Kidney (tissue), 13 donors: ENCODE measurements at regions not wholly inside any gene's neighbourhood (a gene's known extent, or its start where the extent isn't known, plus 50 kb on each side); places are given as distances from the start of the nearest gene placed in this dataset.
"Not testable (repeated sequence)": the region's sequence is repeated elsewhere in the genome, so short reads cannot be mapped to it uniquely, and the experiment has no call there.

Source experiments
- DNase-seq, 5 donors: peaks; one replicate each; pipeline ENCODE4 v3.0.0-alpha.2; 2013 to 2020
- FAIRE-seq: peaks from 2 replicates; lab custom pipeline; 2012; peaks lifted over from hg19 to GRCh38; lab: Jason Lieb, UNC
- H3K27ac ChIP-seq, 2 donors: one replicate each; pipeline ENCODE4 v1.7.0; 2013; ENCODE audit warnings: low read depth in 2 of 2, low read length in 2 of 2, inconsistent platforms in 1 of 2
- H3K27me3 ChIP-seq: one replicate; pipeline ENCODE4 v1.7.1; 2013; ENCODE audit warnings: low read length, inconsistent platforms; ENCODE audit not compliant: control insufficient read depth, insufficient read depth
- H3K36me3 ChIP-seq, 3 donors: one replicate each; pipeline versions ENCODE4 v1.7.0 to v1.7.1; 2013; ENCODE audit warnings: low read length in 3 of 3, control low read depth in 1 of 3, inconsistent platforms in 1 of 3; ENCODE audit not compliant: insufficient read depth in 3 of 3, control insufficient read depth in 2 of 3
- H3K4me1 ChIP-seq, 3 donors: one replicate each; pipeline versions ENCODE4 v1.7.0 to v1.7.1; 2013; ENCODE audit warnings: low read length in 3 of 3, inconsistent platforms in 1 of 3, low read depth in 1 of 3; ENCODE audit not compliant: control insufficient read depth in 2 of 3, insufficient read depth in 2 of 3
- H3K4me3 ChIP-seq, 3 donors: one replicate each; pipeline versions ENCODE4 v1.7.0 to v1.8.1; 2013; ENCODE audit warnings: low read length in 3 of 3, control low read depth in 1 of 3, inconsistent platforms in 1 of 3
- H3K9ac ChIP-seq, 3 donors: one replicate each; pipeline versions ENCODE4 v1.7.0 to v1.7.1; 2013; ENCODE audit warnings: low read length in 3 of 3, control low read depth in 1 of 3, inconsistent platforms in 1 of 3
- H3K9me3 ChIP-seq, 3 donors: one replicate each; pipeline versions ENCODE4 v1.7.0 to v1.7.1; 2013; ENCODE audit warnings: low read length in 3 of 3, control low read depth in 1 of 3, inconsistent platforms in 1 of 3; ENCODE audit not compliant: control insufficient read depth in 2 of 3, insufficient read depth in 1 of 3
- intact Hi-C: fragments of 100-400 bp; cut with DNase I; formaldehyde crosslinking; loops from one replicate; pipeline ENCODE4 v1.11.1; 2022
- TF ChIP-seq, protein P1 (sequence below): IDR thresholded peaks from 3 replicates; pipeline ENCODE4 v1.5.1; 2012; ENCODE audit warnings: mild to moderate bottlenecking, moderate library complexity, borderline replicate concordance; ENCODE audit not compliant: insufficient read depth; ENCODE audit errors: extremely low read depth
- donor health status: control.
- donor health status: control.
- donor health status: control.
- donor health status: control.
- donor health status: control.
- donor health status: DM: yes; HTN: yes; CAD: no.
- donor health status: Normal renal cell carcinoma (clear cell type).

DNA sequence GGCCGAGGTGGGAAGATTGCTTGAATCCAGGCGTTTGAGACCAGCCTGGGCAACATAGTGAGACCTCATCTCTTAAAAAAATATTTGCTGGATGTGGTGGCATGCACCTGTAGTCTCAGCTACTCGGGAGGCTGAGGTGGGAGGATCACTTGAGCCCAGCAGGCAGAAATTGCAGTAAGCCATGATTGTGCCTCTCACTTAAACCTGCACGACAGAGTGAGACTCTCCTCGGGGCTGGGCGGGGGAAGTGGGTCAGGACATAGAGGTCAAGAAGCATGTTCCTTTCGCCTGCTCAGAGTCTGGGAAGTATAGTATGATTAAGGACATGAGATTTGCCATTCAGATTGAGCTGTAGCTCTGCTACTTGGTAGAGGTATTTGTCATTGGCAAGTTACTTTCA is 52.3 kb downstream of the SEPTIN7 start:
- H3K4me3 ChIP-seq, H3K4me1 ChIP-seq, DNase-seq, FAIRE-seq, H3K9ac ChIP-seq, H3K9me3 ChIP-seq, H3K27ac ChIP-seq, H3K27me3 ChIP-seq, intact Hi-C loops, H3K36me3 ChIP-seq: not testable (repeated sequence)

DNA sequence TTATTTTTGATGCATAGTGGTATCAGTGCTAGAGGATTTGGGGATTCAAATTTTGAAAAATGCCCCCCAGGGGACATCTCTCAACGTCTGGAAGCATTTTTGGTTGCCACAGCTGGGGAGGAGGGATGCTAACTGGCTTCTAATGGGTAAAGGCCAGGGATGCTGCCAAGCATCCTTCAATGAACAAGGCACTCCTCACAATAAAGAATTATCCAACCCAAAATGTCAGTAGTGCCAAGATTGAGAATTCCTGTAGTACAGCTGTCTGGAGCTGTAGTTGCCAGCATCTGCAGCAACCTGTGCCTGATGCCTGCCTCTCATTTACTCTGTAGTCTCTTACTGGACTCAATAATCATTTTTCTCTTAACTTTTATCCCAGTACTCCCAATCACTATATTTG is 53.5 kb downstream of the SEPTIN7 start:
- FAIRE-seq (no peak), DNase-seq (no peak)
- peaks cover 0 to 4% (median 0%) of the 10 kb centered on the region in 3 donors for H3K9me3 ChIP-seq
- H3K4me1 ChIP-seq: no peaks in the 10 kb centered on the region
- intact Hi-C loops: no loop called here
- no peaks in the 10 kb centered on the region for H3K27me3 ChIP-seq
- no peak overlapping the region for H3K27ac ChIP-seq
- TF ChIP-seq, protein P1, sequence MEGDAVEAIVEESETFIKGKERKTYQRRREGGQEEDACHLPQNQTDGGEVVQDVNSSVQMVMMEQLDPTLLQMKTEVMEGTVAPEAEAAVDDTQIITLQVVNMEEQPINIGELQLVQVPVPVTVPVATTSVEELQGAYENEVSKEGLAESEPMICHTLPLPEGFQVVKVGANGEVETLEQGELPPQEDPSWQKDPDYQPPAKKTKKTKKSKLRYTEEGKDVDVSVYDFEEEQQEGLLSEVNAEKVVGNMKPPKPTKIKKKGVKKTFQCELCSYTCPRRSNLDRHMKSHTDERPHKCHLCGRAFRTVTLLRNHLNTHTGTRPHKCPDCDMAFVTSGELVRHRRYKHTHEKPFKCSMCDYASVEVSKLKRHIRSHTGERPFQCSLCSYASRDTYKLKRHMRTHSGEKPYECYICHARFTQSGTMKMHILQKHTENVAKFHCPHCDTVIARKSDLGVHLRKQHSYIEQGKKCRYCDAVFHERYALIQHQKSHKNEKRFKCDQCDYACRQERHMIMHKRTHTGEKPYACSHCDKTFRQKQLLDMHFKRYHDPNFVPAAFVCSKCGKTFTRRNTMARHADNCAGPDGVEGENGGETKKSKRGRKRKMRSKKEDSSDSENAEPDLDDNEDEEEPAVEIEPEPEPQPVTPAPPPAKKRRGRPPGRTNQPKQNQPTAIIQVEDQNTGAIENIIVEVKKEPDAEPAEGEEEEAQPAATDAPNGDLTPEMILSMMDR: no peak
- H3K4me3 ChIP-seq: no peak overlapping the region
- H3K36me3 ChIP-seq: no peaks in the 10 kb centered on the region
- no peak overlapping the region for H3K9ac ChIP-seq

DNA sequence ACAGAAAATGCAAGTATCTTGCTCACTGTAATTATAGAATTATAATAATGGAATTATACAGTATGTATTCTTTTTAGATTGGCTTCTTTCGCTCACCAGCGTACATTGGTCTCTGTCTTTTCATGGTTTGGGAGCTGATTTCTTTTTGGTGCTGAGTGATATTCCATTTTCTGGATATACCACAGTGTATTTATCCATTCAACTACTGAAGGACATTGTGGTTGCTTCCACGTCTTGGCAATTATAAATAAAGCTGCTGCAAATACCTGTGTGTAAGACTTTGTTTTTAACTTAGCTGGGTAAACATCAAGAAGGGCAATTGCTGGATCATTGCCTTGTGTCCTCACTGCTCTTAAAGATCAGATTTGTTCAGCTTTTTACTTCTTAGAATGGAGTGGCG is 55.3 kb downstream of the SEPTIN7 start:
- no peak for DNase-seq
- H3K36me3 ChIP-seq: no peaks in the 10 kb centered on the region
- intact Hi-C loops: no loop called here
- no peak overlapping the region for H3K4me3 ChIP-seq
- H3K27me3 ChIP-seq: no peaks in the 10 kb centered on the region
- H3K9ac ChIP-seq: no peak overlapping the region
- TF ChIP-seq, protein P1: no peak
- no peak overlapping the region for H3K27ac ChIP-seq
- H3K4me1 ChIP-seq: no peaks in the 10 kb centered on the region
- peaks cover 0 to 4% (median 0%) of the 10 kb centered on the region in 3 donors for H3K9me3 ChIP-seq
- no peak for FAIRE-seq

DNA sequence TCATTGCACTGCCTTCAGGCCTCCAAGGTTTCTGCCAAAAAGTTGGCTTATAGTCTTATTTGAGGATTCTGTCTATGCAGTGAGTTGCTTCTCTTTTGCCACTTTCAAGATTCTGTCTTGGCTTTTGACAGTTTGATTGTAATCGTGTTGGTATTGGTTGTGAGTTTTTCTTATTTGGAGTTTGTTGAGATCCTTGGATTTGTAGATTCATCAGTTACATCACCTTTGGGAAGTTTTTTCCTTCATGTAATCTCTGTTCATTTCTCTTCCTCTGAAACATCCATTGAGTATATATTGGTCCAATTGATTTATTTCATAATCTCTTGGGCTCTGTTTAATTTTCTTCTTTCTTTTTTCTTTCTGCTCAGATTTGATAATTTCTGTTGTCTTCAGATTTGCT is 59.8 kb downstream of the SEPTIN7 start:
- no peaks in the 10 kb centered on the region for H3K27me3 ChIP-seq
- TF ChIP-seq, protein P1: no peak
- no peaks in the 10 kb centered on the region for H3K36me3 ChIP-seq
- FAIRE-seq (no peak), DNase-seq (no peak)
- peaks cover 0 to 4% (median 0%) of the 10 kb centered on the region in 3 donors for H3K9me3 ChIP-seq
- no peak overlapping the region for H3K9ac ChIP-seq
- H3K4me1 ChIP-seq: no peaks in the 10 kb centered on the region
- intact Hi-C loops: no loop called here
- no peak overlapping the region for H3K4me3 ChIP-seq
- no peak overlapping the region for H3K27ac ChIP-seq
